ENCODE measurements at regions not wholly inside any gene's neighbourhood (a gene's known extent, or its start where the extent isn't known, plus 50 kb on each side); places are given as distances from the start of the nearest gene placed in this dataset.

DNA sequence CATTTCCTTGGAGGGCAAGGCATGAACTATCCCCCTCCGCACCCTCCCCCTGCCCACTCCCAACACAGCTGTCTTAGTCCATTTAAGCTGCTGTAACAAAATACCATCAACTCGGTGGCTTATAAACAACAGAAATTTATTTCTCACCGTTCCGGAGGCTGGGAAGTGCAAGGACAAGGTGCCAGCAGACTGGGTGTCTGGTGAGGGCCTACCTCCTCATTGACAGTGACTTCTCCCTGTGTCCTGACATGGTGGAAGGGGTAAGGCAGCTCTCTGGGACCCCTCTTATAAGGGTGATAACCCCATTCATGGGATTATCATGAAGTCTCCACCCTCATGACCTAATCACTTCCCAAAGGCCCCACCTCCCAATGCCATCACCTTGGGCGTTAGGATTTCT, 114.3 kb upstream of the MAFB start (continued):
- TF ChIP-seq, protein P1, sequence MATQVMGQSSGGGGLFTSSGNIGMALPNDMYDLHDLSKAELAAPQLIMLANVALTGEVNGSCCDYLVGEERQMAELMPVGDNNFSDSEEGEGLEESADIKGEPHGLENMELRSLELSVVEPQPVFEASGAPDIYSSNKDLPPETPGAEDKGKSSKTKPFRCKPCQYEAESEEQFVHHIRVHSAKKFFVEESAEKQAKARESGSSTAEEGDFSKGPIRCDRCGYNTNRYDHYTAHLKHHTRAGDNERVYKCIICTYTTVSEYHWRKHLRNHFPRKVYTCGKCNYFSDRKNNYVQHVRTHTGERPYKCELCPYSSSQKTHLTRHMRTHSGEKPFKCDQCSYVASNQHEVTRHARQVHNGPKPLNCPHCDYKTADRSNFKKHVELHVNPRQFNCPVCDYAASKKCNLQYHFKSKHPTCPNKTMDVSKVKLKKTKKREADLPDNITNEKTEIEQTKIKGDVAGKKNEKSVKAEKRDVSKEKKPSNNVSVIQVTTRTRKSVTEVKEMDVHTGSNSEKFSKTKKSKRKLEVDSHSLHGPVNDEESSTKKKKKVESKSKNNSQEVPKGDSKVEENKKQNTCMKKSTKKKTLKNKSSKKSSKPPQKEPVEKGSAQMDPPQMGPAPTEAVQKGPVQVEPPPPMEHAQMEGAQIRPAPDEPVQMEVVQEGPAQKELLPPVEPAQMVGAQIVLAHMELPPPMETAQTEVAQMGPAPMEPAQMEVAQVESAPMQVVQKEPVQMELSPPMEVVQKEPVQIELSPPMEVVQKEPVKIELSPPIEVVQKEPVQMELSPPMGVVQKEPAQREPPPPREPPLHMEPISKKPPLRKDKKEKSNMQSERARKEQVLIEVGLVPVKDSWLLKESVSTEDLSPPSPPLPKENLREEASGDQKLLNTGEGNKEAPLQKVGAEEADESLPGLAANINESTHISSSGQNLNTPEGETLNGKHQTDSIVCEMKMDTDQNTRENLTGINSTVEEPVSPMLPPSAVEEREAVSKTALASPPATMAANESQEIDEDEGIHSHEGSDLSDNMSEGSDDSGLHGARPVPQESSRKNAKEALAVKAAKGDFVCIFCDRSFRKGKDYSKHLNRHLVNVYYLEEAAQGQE (IDR thresholded peaks at IDR 0.05; ENCODE audit: low read depth): no peak
- TF ChIP-seq ZNF274 (IDR thresholded peaks at IDR 0.05; ENCODE audit: low read depth, low read length): no peak
- TF ChIP-seq, protein P2, sequence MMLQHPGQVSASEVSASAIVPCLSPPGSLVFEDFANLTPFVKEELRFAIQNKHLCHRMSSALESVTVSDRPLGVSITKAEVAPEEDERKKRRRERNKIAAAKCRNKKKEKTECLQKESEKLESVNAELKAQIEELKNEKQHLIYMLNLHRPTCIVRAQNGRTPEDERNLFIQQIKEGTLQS (IDR thresholded peaks at IDR 0.05): no peak

DNA sequence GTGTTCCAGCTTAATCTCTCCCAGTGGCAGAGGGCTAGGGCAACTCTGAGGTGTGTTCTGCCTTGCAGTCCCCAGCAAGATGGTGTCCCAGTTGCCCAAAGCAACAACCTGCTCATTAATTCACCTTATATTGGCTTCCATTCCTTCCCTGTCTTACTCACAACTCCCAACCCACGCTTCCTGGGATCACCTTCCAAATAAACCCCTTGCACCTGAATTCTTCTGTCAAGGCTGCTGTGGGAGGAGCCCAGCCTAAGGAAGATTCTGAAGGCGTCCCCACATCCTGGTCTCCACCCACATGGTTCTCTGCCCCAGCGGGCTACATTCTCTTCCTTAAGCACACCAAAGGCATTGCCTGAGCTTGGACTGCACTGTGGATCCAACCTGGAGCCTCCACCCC, 116.6 kb upstream of the MAFB start:
- no TSS peak for BruUV-seq (replicated peaks)
- H2AFZ ChIP-seq (ENCODE audit: low read depth, low read length, poor library complexity, severe bottlenecking): no peak overlapping the region
- ChIA-PET CTCF (no interaction called here), RAD21 (ENCODE audit: low non-redundant PET in 1 of 2, low total read pairs in 2 of 2, uncharacterized antibody in 2 of 2, unreplicated experiment in 2 of 2) (no interaction called here), POLR2A (no interaction called here)
- no peaks in the 10 kb centered on the region for H3K36me3 ChIP-seq (ENCODE audit: control insufficient read depth in 1 of 2, insufficient read depth in 2 of 2, low read length in 2 of 2)
- H3K27ac ChIP-seq (ENCODE audit: low read depth, low read length): no peak overlapping the region
- intact Hi-C loops (cut with micrococcal nuclease): no loop called here
- H3K4me1 ChIP-seq (ENCODE audit: control insufficient read depth in 1 of 2, insufficient read depth in 2 of 2, low read length in 2 of 2): peaks cover 0 to 4% of the 10 kb centered on the region in 2 experiments; a peak in 1 of 4 replicates
- ATAC-seq (no peak), DNase-seq (ENCODE audit: low read depth, low spot score) (no peak)
- H3K79me2 ChIP-seq (ENCODE audit: insufficient read depth, low read length): no peaks in the 10 kb centered on the region
- H3K27me3 ChIP-seq (ENCODE audit: insufficient read depth, low read length): peaks cover 35% of the 10 kb centered on the region
- no peak for TF ChIP-seq ZFX (IDR thresholded peaks at IDR 0.05)
- H3K9me3 ChIP-seq (ENCODE audit: control insufficient read depth in 1 of 2, insufficient read depth in 1 of 2, low read depth in 1 of 2, low read length in 2 of 2): no peaks in the 10 kb centered on the region
- no peak overlapping the region for H3K9ac ChIP-seq (ENCODE audit: low read length)
- no peak overlapping the region for H3K4me2 ChIP-seq (ENCODE audit: low read length)
- H3K9me2 ChIP-seq (ENCODE audit: insufficient read depth): no peaks in the 10 kb centered on the region
- no peaks in the 10 kb centered on the region for H4K20me1 ChIP-seq (ENCODE audit: insufficient read depth)
- no peak overlapping the region for H3K4me3 ChIP-seq (replicated peaks in 1 of 2; ENCODE audit: low read depth in 1 of 2, low read length in 2 of 2)
